Naive B cell (primary cell): ENCODE measurements at regions not wholly inside any gene's neighbourhood (a gene's known extent, or its start where the extent isn't known, plus 50 kb on each side); places are given as distances from the start of the nearest gene placed in this dataset.

Experiments
- ATAC-seq, 2 donors: fragments of 150-1000 bp; cut with Tn5 transposase; 2 replicates each; pipeline ENCODE4 v1.10.0; 2021; ENCODE audit warnings: low read depth in 2 of 2, mild to moderate bottlenecking in 2 of 2, moderate library complexity in 2 of 2
- DNase-seq: peaks from one replicate; pipeline ENCODE4 v3.0.0; 2022
- H3K27ac Mint-ChIP-seq, 6 donors: one replicate each; pipeline ENCODE4 v1.8.0; 2020 to 2022; ENCODE audit warnings: mild to moderate bottlenecking in 6 of 6, mixed read lengths in 6 of 6, moderate library complexity in 5 of 6, inconsistent platforms in 2 of 6
- H3K27me3 Mint-ChIP-seq, 3 donors: one replicate each; pipeline ENCODE4 v1.8.0; 2021 to 2022; ENCODE audit warnings: mixed read lengths in 3 of 3, mild to moderate bottlenecking in 1 of 3
- H3K36me3 Mint-ChIP-seq, 2 donors: one replicate each; pipeline ENCODE4 v1.8.0; 2020 to 2022; ENCODE audit warnings: mixed read lengths in 2 of 2, inconsistent platforms in 1 of 2, mild to moderate bottlenecking in 1 of 2
- H3K4me1 Mint-ChIP-seq, 3 donors: one replicate each; pipeline ENCODE4 v1.8.0; 2020 to 2022; ENCODE audit warnings: mixed read lengths in 3 of 3, inconsistent platforms in 1 of 3, mild to moderate bottlenecking in 1 of 3, moderate library complexity in 1 of 3
- H3K4me3 Mint-ChIP-seq, 8 donors: one replicate each; pipeline ENCODE4 v1.8.0; 2020 to 2022; ENCODE audit warnings: mild to moderate bottlenecking in 8 of 8, mixed read lengths in 8 of 8, moderate library complexity in 8 of 8, inconsistent platforms in 2 of 8
- H3K9me3 Mint-ChIP-seq, 7 donors: one replicate each; pipeline ENCODE4 v1.8.0; 2020 to 2022; ENCODE audit warnings: mixed read lengths in 7 of 7, mild to moderate bottlenecking in 5 of 7, inconsistent platforms in 2 of 7, moderate library complexity in 1 of 7

DNA sequence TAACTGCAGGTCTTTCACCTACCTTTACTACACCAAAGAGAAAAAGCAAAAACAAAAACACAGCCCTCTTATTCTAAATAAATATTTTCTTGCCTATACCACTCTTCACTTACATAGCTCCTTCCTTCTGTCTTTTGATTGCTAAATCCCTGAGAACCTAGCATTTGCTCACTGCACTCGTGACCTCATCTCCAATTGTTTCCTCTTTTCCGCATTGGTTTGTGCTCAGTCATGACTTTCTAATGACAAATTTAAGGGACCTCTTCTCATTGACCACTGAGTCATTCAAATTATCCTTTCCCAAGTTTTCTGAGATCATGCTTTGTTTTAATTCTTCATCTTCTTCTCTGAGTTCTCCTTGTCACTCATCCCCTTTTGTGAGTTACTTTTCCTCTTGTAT lies 1697.1 kb downstream of the STIM2 start:
- Mint-ChIP-seq H3K9me3 (peaks cover 0 to 10% (median 4%) of the 10 kb centered on the region in 7 donors), H3K4me1 (no peaks in the 10 kb centered on the region), H3K27me3 (no peaks in the 10 kb centered on the region), H3K36me3 (no peaks in the 10 kb centered on the region), H3K27ac (no peak overlapping the region), H3K4me3 (no peak overlapping the region)
- DNase-seq (no peak), ATAC-seq (no peak)

DNA sequence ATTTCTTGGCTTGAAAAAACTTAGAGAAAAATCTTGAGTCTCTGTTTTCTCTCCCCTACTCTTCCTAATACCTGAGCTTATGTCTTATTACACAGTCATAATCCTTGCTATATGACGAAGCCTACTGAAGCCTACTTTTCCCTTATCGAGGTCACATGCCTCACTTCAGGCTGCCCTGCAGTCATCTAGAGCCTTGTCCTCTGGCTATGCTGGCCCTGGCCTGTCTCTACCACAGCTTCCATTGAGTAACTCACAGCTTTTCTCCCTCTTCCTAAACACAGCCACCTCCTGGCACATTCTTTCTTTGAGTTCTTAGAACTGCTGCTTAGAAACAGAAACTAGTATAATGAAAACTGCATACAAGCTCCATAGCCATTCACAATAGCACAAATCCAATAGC lies 1698.3 kb downstream of the STIM2 start:
- H3K4me3 Mint-ChIP-seq, result no peak overlapping the region
- no peaks in the 10 kb centered on the region for H3K27me3 Mint-ChIP-seq
- no peak for DNase-seq
- H3K4me1 Mint-ChIP-seq, result no peaks in the 10 kb centered on the region
- H3K9me3 Mint-ChIP-seq, result peaks cover 0 to 5% (median 0%) of the 10 kb centered on the region in 7 donors
- no peaks in the 10 kb centered on the region for H3K36me3 Mint-ChIP-seq
- no peak overlapping the region for H3K27ac Mint-ChIP-seq
- no peak for ATAC-seq

- no peak overlapping the region for H3K27ac Mint-ChIP-seq
- no peak for ATAC-seq
- H3K27me3 Mint-ChIP-seq, result no peaks in the 10 kb centered on the region
- no peaks in the 10 kb centered on the region for H3K4me1 Mint-ChIP-seq
- no peaks in the 10 kb centered on the region for H3K36me3 Mint-ChIP-seq
- H3K4me3 Mint-ChIP-seq, result no peak overlapping the region
- H3K9me3 Mint-ChIP-seq, result peaks cover 0 to 13% (median 5%) of the 10 kb centered on the region in 7 donors
- DNase-seq, result no peak
Measured at GRCh38 chr4:28562913-28563312, 1702.3 kb downstream of the STIM2 start.

GRCh38 chr4:28565396-28565795 lies 1704.8 kb downstream of the STIM2 start:
- peaks cover 3 to 27% (median 12%) of the 10 kb centered on the region in 7 donors for H3K9me3 Mint-ChIP-seq
- DNase-seq (no peak), ATAC-seq (no peak)
- H3K4me1 Mint-ChIP-seq, result no peaks in the 10 kb centered on the region
- H3K36me3 Mint-ChIP-seq, result no peaks in the 10 kb centered on the region
- H3K27me3 Mint-ChIP-seq, result no peaks in the 10 kb centered on the region
- no peak overlapping the region for H3K4me3 Mint-ChIP-seq
- H3K27ac Mint-ChIP-seq, result no peak overlapping the region

GRCh38 chr4:28600958-28601357 lies 1740.3 kb downstream of the STIM2 start:
- Mint-ChIP-seq H3K27ac (no peak overlapping the region), H3K4me3 (no peak overlapping the region), H3K27me3 (no peaks in the 10 kb centered on the region), H3K4me1 (no peaks in the 10 kb centered on the region), H3K9me3 (peaks cover 0 to 8% (median 0%) of the 10 kb centered on the region in 7 donors), H3K36me3 (no peaks in the 10 kb centered on the region)
- DNase-seq (no peak), ATAC-seq (no peak)

DNA sequence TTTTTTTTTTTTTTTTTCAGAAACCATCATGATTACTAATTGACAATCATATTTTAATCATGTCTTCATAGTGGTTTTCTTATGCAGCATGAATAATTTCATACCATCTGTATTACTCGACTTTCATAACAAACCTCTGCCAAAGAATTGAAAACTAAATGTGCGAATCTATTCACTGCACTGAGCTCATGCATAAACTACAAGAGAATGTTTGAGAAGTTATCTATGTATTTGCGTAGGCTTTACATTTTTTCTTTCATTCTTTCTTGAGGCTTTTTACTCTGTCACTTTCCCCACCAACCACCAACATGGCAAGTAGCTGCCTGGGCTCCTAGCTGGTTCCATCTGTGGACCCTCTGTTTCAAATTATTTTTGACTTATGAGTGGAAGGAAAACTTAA lies 1761.0 kb downstream of the STIM2 start:
- H3K4me3 Mint-ChIP-seq, result no peak overlapping the region
- DNase-seq, result no peak
- H3K27ac Mint-ChIP-seq, result no peak overlapping the region
- H3K36me3 Mint-ChIP-seq, result no peaks in the 10 kb centered on the region
- H3K4me1 Mint-ChIP-seq, result no peaks in the 10 kb centered on the region
- peaks cover 0 to 9% (median 0%) of the 10 kb centered on the region in 7 donors for H3K9me3 Mint-ChIP-seq
- no peak for ATAC-seq
- H3K27me3 Mint-ChIP-seq, result no peaks in the 10 kb centered on the region

- Mint-ChIP-seq H3K27me3 (no peaks in the 10 kb centered on the region), H3K4me3 (no peak overlapping the region), H3K27ac (no peak overlapping the region), H3K36me3 (no peaks in the 10 kb centered on the region), H3K9me3 (peaks cover 0 to 2% (median 0%) of the 10 kb centered on the region in 7 donors), H3K4me1 (no peaks in the 10 kb centered on the region)
- ATAC-seq (no peak), DNase-seq (no peak)
Measured at GRCh38 chr4:28636971-28637370, 1776.3 kb downstream of the STIM2 start.

- no peak for ATAC-seq
- Mint-ChIP-seq H3K27ac (no peak overlapping the region), H3K36me3 (no peaks in the 10 kb centered on the region), H3K27me3 (no peaks in the 10 kb centered on the region), H3K9me3 (peaks cover 0 to 1% (median 0%) of the 10 kb centered on the region in 7 donors), H3K4me1 (no peaks in the 10 kb centered on the region), H3K4me3 (no peak overlapping the region)
- DNase-seq, result no peak
Measured at GRCh38 chr4:28639747-28640146, 1779.1 kb downstream of the STIM2 start.

- Mint-ChIP-seq H3K4me1 (no peaks in the 10 kb centered on the region), H3K4me3 (no peak overlapping the region), H3K27ac (peak overlapping the region in 1 of 6 donors; percentile 40), H3K27me3 (no peaks in the 10 kb centered on the region), H3K9me3 (peaks cover 0 to 10% (median 5%) of the 10 kb centered on the region in 7 donors), H3K36me3 (no peaks in the 10 kb centered on the region)
- DNase-seq (no peak), ATAC-seq (no peak)
Measured at GRCh38 chr4:28654618-28655017, 1794.0 kb downstream of the STIM2 start.

DNA sequence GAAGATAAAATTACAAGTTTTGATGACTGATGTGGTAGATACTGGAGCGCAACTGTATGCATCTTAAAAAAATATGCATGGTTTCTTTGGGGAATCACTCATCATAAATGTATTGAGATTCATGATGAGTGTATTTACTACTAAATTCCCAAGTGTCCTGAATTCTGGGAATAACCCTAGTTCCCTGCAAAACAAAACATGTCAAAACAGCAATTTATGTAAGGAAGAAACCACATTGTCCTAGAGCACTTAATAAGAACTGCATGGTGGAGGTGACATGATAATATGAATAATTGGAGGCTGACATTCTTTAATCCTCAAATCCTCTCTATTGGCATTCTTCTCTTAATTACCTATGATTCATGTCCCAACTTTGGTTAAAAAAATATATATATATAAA lies 1804.7 kb downstream of the STIM2 start:
- no peaks in the 10 kb centered on the region for H3K27me3 Mint-ChIP-seq
- H3K9me3 Mint-ChIP-seq, result peaks cover 0 to 17% (median 0%) of the 10 kb centered on the region in 7 donors
- no peak overlapping the region for H3K27ac Mint-ChIP-seq
- no peaks in the 10 kb centered on the region for H3K4me1 Mint-ChIP-seq
- DNase-seq, result no peak
- H3K36me3 Mint-ChIP-seq, result no peaks in the 10 kb centered on the region
- no peak for ATAC-seq
- H3K4me3 Mint-ChIP-seq, result no peak overlapping the region

DNA sequence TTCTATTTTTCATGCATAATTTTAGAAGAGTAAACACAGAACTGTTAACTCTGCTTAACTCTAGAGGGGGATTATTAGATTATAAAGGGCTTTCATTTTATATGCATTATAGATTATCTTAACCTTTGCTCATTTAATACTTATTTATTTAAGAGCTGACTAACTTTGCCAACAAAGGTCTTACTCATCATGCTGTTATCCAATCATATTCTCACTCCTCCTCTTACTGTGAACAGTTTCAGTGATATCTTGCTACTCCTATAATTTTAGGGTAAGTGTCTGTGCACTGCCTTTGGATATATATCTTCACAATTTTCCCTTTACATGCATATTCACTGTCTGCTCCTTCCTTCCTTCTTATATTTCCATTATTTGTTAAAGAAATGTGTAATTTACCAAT lies 1814.9 kb downstream of the STIM2 start:
- no peaks in the 10 kb centered on the region for H3K27me3 Mint-ChIP-seq
- ATAC-seq (no peak), DNase-seq (no peak)
- no peak overlapping the region for H3K4me3 Mint-ChIP-seq
- no peak overlapping the region for H3K27ac Mint-ChIP-seq
- H3K4me1 Mint-ChIP-seq, result no peaks in the 10 kb centered on the region
- H3K9me3 Mint-ChIP-seq, result peaks cover 0 to 13% (median 3%) of the 10 kb centered on the region in 7 donors
- no peaks in the 10 kb centered on the region for H3K36me3 Mint-ChIP-seq

DNA sequence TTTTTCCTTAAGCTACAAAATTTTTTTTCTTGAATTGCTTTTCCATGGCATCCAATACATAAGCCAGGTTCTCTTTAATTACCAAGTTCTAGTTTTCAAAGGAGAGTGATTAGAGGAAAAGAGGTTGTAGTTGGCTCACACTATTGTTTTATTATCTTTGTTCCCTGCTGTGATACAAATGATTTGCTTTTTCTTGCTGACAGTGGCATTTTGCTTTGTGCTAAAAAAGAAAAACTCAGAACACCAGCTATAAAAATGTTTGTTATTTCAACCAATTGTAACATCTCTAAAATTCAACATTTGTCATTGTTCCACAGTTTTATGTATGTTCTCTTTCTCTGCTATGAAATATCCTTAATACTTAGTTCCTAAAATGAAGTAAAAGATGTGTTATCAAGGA lies 1817.2 kb downstream of the STIM2 start:
- ATAC-seq (no peak), DNase-seq (no peak)
- Mint-ChIP-seq H3K9me3 (peaks cover 0 to 4% (median 0%) of the 10 kb centered on the region in 7 donors), H3K4me1 (no peaks in the 10 kb centered on the region), H3K4me3 (no peak overlapping the region), H3K27me3 (no peaks in the 10 kb centered on the region), H3K27ac (no peak overlapping the region), H3K36me3 (no peaks in the 10 kb centered on the region)

DNA sequence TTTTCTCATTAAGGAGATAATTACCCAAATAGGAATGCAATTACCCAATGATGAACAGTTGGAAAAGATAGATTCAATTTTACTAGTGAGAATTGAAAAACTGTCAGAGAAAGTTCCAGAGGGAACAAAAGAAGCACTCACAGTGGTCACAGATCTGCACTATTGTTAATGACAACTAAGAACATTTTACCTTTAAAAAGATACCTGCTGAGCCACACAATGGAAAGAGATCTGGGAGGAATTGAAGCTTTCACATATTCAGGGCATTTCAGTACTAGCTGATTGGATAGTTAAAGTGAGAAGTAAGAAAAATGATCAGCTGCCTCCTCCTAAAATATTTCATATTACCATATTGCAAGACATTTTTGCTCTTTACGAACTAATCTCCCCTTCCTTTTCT lies 1822.2 kb downstream of the STIM2 start:
- DNase-seq (no peak), ATAC-seq (no peak)
- no peak overlapping the region for H3K27ac Mint-ChIP-seq
- no peaks in the 10 kb centered on the region for H3K36me3 Mint-ChIP-seq
- no peaks in the 10 kb centered on the region for H3K27me3 Mint-ChIP-seq
- peaks cover 0 to 6% (median 0%) of the 10 kb centered on the region in 7 donors for H3K9me3 Mint-ChIP-seq
- no peak overlapping the region for H3K4me3 Mint-ChIP-seq
- no peaks in the 10 kb centered on the region for H3K4me1 Mint-ChIP-seq

DNA sequence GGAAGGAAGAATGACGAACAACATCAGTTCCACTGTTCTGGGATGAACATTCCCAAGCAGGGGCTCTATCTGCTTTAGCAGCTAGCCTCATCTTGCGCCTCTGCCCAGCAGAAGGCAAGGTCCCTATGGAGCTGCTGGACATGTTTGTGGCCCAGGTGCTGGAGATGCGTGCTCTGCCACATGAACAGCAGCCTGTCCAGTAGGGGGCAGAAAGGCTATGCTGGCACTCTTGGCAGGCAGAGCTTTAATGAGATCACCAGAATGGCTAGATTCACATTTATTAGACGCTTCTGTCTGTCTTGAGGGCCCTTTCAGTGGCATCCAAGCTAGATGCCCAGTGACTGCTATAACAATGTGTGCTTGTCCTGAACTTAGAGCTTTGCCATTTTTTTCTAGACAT lies 1826.0 kb downstream of the STIM2 start:
- no peaks in the 10 kb centered on the region for H3K27me3 Mint-ChIP-seq
- no peak for ATAC-seq
- no peak overlapping the region for H3K27ac Mint-ChIP-seq
- DNase-seq, result no peak
- H3K36me3 Mint-ChIP-seq, result no peaks in the 10 kb centered on the region
- peaks cover 0 to 9% (median 2%) of the 10 kb centered on the region in 7 donors for H3K9me3 Mint-ChIP-seq
- H3K4me3 Mint-ChIP-seq, result no peak overlapping the region
- no peaks in the 10 kb centered on the region for H3K4me1 Mint-ChIP-seq

DNA sequence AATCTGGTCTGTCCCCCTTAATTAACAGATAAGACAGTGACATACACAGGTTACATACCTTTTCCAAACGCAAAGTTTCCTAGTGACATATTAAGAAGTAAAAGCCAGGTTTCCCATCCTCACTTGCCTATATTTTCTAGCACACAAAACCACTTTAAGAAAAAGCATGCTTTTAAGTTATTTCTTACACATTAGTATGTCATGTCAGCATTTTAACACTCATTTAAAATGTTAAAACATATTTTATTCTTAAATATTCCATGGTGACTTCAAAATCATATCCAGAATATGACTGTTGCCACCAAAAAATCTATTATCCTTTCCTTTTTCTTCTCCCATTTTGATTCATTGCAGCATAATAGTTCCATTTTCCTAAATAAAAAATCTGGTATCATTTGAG lies 1830.2 kb downstream of the STIM2 start:
- H3K27ac Mint-ChIP-seq, result no peak overlapping the region
- no peaks in the 10 kb centered on the region for H3K27me3 Mint-ChIP-seq
- H3K4me1 Mint-ChIP-seq, result no peaks in the 10 kb centered on the region
- peaks cover 0 to 9% (median 0%) of the 10 kb centered on the region in 7 donors for H3K9me3 Mint-ChIP-seq
- DNase-seq (no peak), ATAC-seq (no peak)
- no peaks in the 10 kb centered on the region for H3K36me3 Mint-ChIP-seq
- no peak overlapping the region for H3K4me3 Mint-ChIP-seq
